Muscle layer of colon (tissue), 2 donors: ENCODE measurements at regions not wholly inside any gene's neighbourhood (a gene's known extent, or its start where the extent isn't known, plus 50 kb on each side); places are given as distances from the start of the nearest gene placed in this dataset.
"Not testable (repeated sequence)": the region's sequence is repeated elsewhere in the genome, so short reads cannot be mapped to it uniquely, and the experiment has no call there.

ENCODE experiments used
- H3K27ac ChIP-seq: one replicate; pipeline ENCODE4 v1.7.0; 2013; ENCODE audit warnings: low read depth, mild to moderate bottlenecking, low read length, moderate library complexity
- H3K27me3 ChIP-seq, 2 donors: one replicate each; pipeline ENCODE4 v1.7.0; 2013; ENCODE audit warnings: low read length in 2 of 2, mild to moderate bottlenecking in 2 of 2; ENCODE audit not compliant: insufficient read depth in 2 of 2, control insufficient read depth in 1 of 2
- H3K36me3 ChIP-seq: one replicate; pipeline ENCODE4 v1.7.0; 2013; ENCODE audit warnings: mild to moderate bottlenecking, low read length; ENCODE audit not compliant: insufficient read depth
- H3K4me1 ChIP-seq: one replicate; pipeline ENCODE4 v1.7.0; 2013; ENCODE audit warnings: mild to moderate bottlenecking, low read length; ENCODE audit not compliant: insufficient read depth
- H3K4me3 ChIP-seq, 2 donors: one replicate each; pipeline ENCODE4 v1.7.0; 2013; ENCODE audit warnings: low read length in 2 of 2, low read depth in 1 of 2, mild to moderate bottlenecking in 1 of 2, moderate library complexity in 1 of 2
- H3K9ac ChIP-seq: one replicate; pipeline ENCODE4 v1.7.0; 2013; ENCODE audit warnings: low read length
- H3K9me3 ChIP-seq: one replicate; pipeline ENCODE4 v1.7.0; 2013; ENCODE audit warnings: mild to moderate bottlenecking, low read length
- donor health status: abdominal sarcoma.
- donor health status: Adenocarcinoma of cecum.

GRCh38 chr2:182477774-182478173, 50.9 kb upstream of the PDE1A start:
- no peak overlapping the region for H3K4me3 ChIP-seq
- no peaks in the 10 kb centered on the region for H3K36me3 ChIP-seq
- no peaks in the 10 kb centered on the region for H3K27me3 ChIP-seq
- no peaks in the 10 kb centered on the region for H3K9me3 ChIP-seq
- H3K9ac ChIP-seq = no peak overlapping the region
- H3K4me1 ChIP-seq = no peaks in the 10 kb centered on the region
- H3K27ac ChIP-seq = no peak overlapping the region

- no peaks in the 10 kb centered on the region for H3K4me1 ChIP-seq
- H3K9me3 ChIP-seq = no peaks in the 10 kb centered on the region
- H3K36me3 ChIP-seq = no peaks in the 10 kb centered on the region
- no peak overlapping the region for H3K4me3 ChIP-seq
- no peak overlapping the region for H3K9ac ChIP-seq
- no peak overlapping the region for H3K27ac ChIP-seq
- H3K27me3 ChIP-seq = no peaks in the 10 kb centered on the region
Measured at GRCh38 chr2:182481676-182482075, 54.8 kb upstream of the PDE1A start.

GRCh38 chr2:182482511-182482910, 55.7 kb upstream of the PDE1A start:
- H3K9me3 ChIP-seq = no peaks in the 10 kb centered on the region
- no peaks in the 10 kb centered on the region for H3K4me1 ChIP-seq
- H3K9ac ChIP-seq = no peak overlapping the region
- H3K36me3 ChIP-seq = no peaks in the 10 kb centered on the region
- H3K4me3 ChIP-seq = no peak overlapping the region
- H3K27me3 ChIP-seq = no peaks in the 10 kb centered on the region
- no peak overlapping the region for H3K27ac ChIP-seq

- Histone ChIP-seq H3K9ac (no peak overlapping the region), H3K4me1 (no peaks in the 10 kb centered on the region), H3K9me3 (no peaks in the 10 kb centered on the region), H3K27me3 (no peaks in the 10 kb centered on the region), H3K27ac (no peak overlapping the region), H3K36me3 (no peaks in the 10 kb centered on the region), H3K4me3 (no peak overlapping the region)
Measured at GRCh38 chr2:182496596-182496995, 69.8 kb upstream of the PDE1A start.

- H3K4me1 ChIP-seq = no peaks in the 10 kb centered on the region
- no peaks in the 10 kb centered on the region for H3K36me3 ChIP-seq
- H3K4me3 ChIP-seq = no peak overlapping the region
- no peak overlapping the region for H3K27ac ChIP-seq
- H3K27me3 ChIP-seq = no peaks in the 10 kb centered on the region
- no peaks in the 10 kb centered on the region for H3K9me3 ChIP-seq
- no peak overlapping the region for H3K9ac ChIP-seq
Measured at GRCh38 chr2:182499706-182500470, 73.1 kb upstream of the PDE1A start.

GRCh38 chr2:182503886-182504285, 77.0 kb upstream of the PDE1A start:
- H3K9me3 ChIP-seq = no peaks in the 10 kb centered on the region
- H3K4me3 ChIP-seq = no peak overlapping the region
- no peaks in the 10 kb centered on the region for H3K36me3 ChIP-seq
- no peaks in the 10 kb centered on the region for H3K27me3 ChIP-seq
- no peaks in the 10 kb centered on the region for H3K4me1 ChIP-seq
- no peak overlapping the region for H3K9ac ChIP-seq
- no peak overlapping the region for H3K27ac ChIP-seq

- Histone ChIP-seq H3K27ac (no peak overlapping the region), H3K36me3 (no peaks in the 10 kb centered on the region)
Measured at GRCh38 chr2:182504903-182505302, 78.1 kb upstream of the PDE1A start.

GRCh38 chr2:182506606-182507005, 79.8 kb upstream of the PDE1A start:
- no peak overlapping the region for H3K27ac ChIP-seq
- no peaks in the 10 kb centered on the region for H3K4me1 ChIP-seq
- no peaks in the 10 kb centered on the region for H3K27me3 ChIP-seq
- H3K9ac ChIP-seq = no peak overlapping the region
- no peak overlapping the region for H3K4me3 ChIP-seq
- H3K36me3 ChIP-seq = no peaks in the 10 kb centered on the region
- H3K9me3 ChIP-seq = no peaks in the 10 kb centered on the region

More at GRCh38 chr2:182504903-182505302, 78.1 kb upstream of the PDE1A start:
- Histone ChIP-seq H3K27me3 (no peaks in the 10 kb centered on the region), H3K9ac (no peak overlapping the region), H3K4me1 (no peaks in the 10 kb centered on the region), H3K9me3 (no peaks in the 10 kb centered on the region), H3K4me3 (no peak overlapping the region)

- H3K27ac ChIP-seq, H3K4me3 ChIP-seq, H3K9me3 ChIP-seq, H3K27me3 ChIP-seq, H3K4me1 ChIP-seq, H3K9ac ChIP-seq, H3K36me3 ChIP-seq: not testable (repeated sequence)
Measured at GRCh38 chr2:182508583-182508982, 81.7 kb upstream of the PDE1A start.

- H3K27me3 ChIP-seq = no peaks in the 10 kb centered on the region
- H3K4me1 ChIP-seq = no peaks in the 10 kb centered on the region
- H3K9me3 ChIP-seq = no peaks in the 10 kb centered on the region
- H3K27ac ChIP-seq = no peak overlapping the region
- no peak overlapping the region for H3K9ac ChIP-seq
- no peak overlapping the region for H3K4me3 ChIP-seq
- no peaks in the 10 kb centered on the region for H3K36me3 ChIP-seq
Measured at GRCh38 chr2:182509216-182509615, 82.4 kb upstream of the PDE1A start.

- peak overlapping the region in 1 of 2 donors; percentile 37 for H3K4me3 ChIP-seq
- H3K9me3 ChIP-seq = no peaks in the 10 kb centered on the region
- no peak overlapping the region for H3K9ac ChIP-seq
Measured at GRCh38 chr2:182521453-182522404, 94.9 kb upstream of the PDE1A start.

More at GRCh38 chr2:182521453-182522404, 94.9 kb upstream of the PDE1A start:
- H3K4me1 ChIP-seq = peaks cover 3% of the 10 kb centered on the region
- no peak overlapping the region for H3K27ac ChIP-seq
- H3K36me3 ChIP-seq = no peaks in the 10 kb centered on the region
- H3K27me3 ChIP-seq = no peaks in the 10 kb centered on the region
